Fibroblast of mammary gland (primary cell): ENCODE measurements at regions not wholly inside any gene's neighbourhood (a gene's known extent, or its start where the extent isn't known, plus 50 kb on each side); places are given as distances from the start of the nearest gene placed in this dataset.
"Not testable (repeated sequence)": the region's sequence is repeated elsewhere in the genome, so short reads cannot be mapped to it uniquely, and the experiment has no call there.

Source experiments
- DNase-seq: peaks from one replicate; pipeline ENCODE4 v3.0.0-alpha.2; 2010; ENCODE audit warnings: low read depth
- H3K4me3 ChIP-seq: 2 replicates; pipeline ENCODE4 v1.5.1; 2011; ENCODE audit warnings: low read depth, mild to moderate bottlenecking, low read length, moderate library complexity; ENCODE audit not compliant: control insufficient read depth
- CTCF ChIP-seq: conservative IDR thresholded peaks from 2 replicates; pipeline ENCODE4 v1.5.1; 2011; ENCODE audit warnings: low read depth, low read length, inconsistent platforms; ENCODE audit not compliant: control insufficient read depth, insufficient read depth

GRCh38 chr2:241982706-241983570, 113.4 kb downstream of the RTP5 start:
- no peak overlapping the region for H3K4me3 ChIP-seq
- DNase-seq, result no peak
- no peak for TF ChIP-seq CTCF

- no peak for TF ChIP-seq CTCF
- no peak for DNase-seq
- no peak overlapping the region for H3K4me3 ChIP-seq
Measured at GRCh38 chr2:241983571-241984270, 114.2 kb downstream of the RTP5 start.

- H3K4me3 ChIP-seq, result no peak overlapping the region
- no peak for DNase-seq
- TF ChIP-seq CTCF, result no peak
Measured at GRCh38 chr2:241984271-241984655, 114.7 kb downstream of the RTP5 start.

GRCh38 chr2:241984658-241985057, 115.1 kb downstream of the RTP5 start:
- H3K4me3 ChIP-seq, result no peak overlapping the region
- TF ChIP-seq CTCF, result no peak
- no peak for DNase-seq

- DNase-seq, H3K4me3 ChIP-seq: not testable (repeated sequence)
Measured at GRCh38 chr2:241985161-241985985, 115.8 kb downstream of the RTP5 start.

GRCh38 chr2:241985986-241986329, 116.4 kb downstream of the RTP5 start:
- DNase-seq, result no peak
- no peak overlapping the region for H3K4me3 ChIP-seq
- TF ChIP-seq CTCF, result no peak
